Testis (tissue), 2 donors: ENCODE measurements at regions not wholly inside any gene's neighbourhood (a gene's known extent, or its start where the extent isn't known, plus 50 kb on each side); places are given as distances from the start of the nearest gene placed in this dataset.

Experiments
- DNase-seq: peaks from one replicate; pipeline ENCODE4 v3.0.0-alpha.2; 2019
- H3K27ac ChIP-seq, 2 donors: fragments of 200-600 bp; sonication (generic); one replicate each; pipeline ENCODE4 v1.5.1; 2019
- H3K27me3 ChIP-seq: fragments of 200-600 bp; sonication (generic); one replicate; pipeline ENCODE4 v1.5.1; 2019
- H3K36me3 ChIP-seq: fragments of 200-600 bp; sonication (generic); one replicate; pipeline ENCODE4 v1.5.1; 2017; ENCODE audit warnings: low read depth; ENCODE audit errors: missing control alignments
- H3K4me1 ChIP-seq: fragments of 200-600 bp; sonication (generic); one replicate; pipeline ENCODE4 v1.5.1; 2019
- H3K4me3 ChIP-seq, 2 donors: fragments of 200-600 bp; sonication (generic); one replicate each; pipeline ENCODE4 v1.5.1; 2017 to 2019
- H3K9me3 ChIP-seq: fragments of 200-600 bp; sonication (generic); one replicate; pipeline ENCODE4 v1.5.1; 2017
- POLR2A ChIP-seq: fragments of 450-650 bp; IDR thresholded peaks from one replicate; pipeline ENCODE4 v1.6.1; 2017; ENCODE audit warnings: antibody characterized with exemption, mild to moderate bottlenecking, moderate library complexity
- WGBS, 2 donors: methylation state at CpG; one replicate each; pipeline ENCODE4 v1.1.5; 2018; 5-methylcytosine and 5-hydroxymethylcytosine counted together
- intact Hi-C: fragments of 100-400 bp; cut with DNase I; formaldehyde crosslinking; loops from one replicate; pipeline ENCODE4 v1.15.1; 2023; ENCODE audit warnings: low total_unique reads
- TF ChIP-seq, protein P1 (sequence below), 3 experiments: fragments of 450-650 bp in 2 of 3; fragments of 200-600 bp in 1 of 3; sonication (generic) in 1 of 3; IDR thresholded peaks; one replicate each; pipeline ENCODE4 v1.5.1; 2016 to 2019; ENCODE audit warnings: antibody characterized with exemption in 3 of 3, mild to moderate bottlenecking in 2 of 3, moderate library complexity in 1 of 3

DNA sequence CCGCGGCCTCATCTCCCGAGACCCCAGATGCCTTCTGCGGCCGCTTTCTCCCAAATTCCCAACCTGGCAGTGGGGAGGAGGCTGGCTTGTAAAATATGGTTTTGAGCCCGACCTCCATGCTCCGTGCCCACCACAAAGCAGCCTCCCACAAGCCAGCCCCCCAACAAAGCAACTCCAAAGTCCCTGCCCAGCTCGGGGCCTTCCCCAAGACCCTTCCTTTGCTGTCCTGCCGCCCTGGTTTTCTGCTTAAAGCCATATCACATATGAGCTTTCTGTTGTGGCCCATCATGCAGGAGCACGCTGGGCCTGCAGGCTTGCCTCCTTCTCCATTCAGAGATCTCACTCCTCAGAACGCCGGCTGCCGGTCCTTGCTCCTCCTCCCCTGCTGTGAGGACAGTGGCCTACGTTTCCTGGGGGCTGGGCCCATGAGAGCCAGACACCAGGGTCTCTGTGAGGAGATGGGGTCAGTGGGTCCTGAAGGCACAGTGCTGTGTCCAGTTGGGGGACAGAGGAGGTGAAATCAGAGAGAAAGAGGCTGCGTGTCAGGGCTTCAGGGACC lies 680.0 kb downstream of the BRD1 start:
- TF ChIP-seq POLR2A: no peak
- TF ChIP-seq, protein P1, sequence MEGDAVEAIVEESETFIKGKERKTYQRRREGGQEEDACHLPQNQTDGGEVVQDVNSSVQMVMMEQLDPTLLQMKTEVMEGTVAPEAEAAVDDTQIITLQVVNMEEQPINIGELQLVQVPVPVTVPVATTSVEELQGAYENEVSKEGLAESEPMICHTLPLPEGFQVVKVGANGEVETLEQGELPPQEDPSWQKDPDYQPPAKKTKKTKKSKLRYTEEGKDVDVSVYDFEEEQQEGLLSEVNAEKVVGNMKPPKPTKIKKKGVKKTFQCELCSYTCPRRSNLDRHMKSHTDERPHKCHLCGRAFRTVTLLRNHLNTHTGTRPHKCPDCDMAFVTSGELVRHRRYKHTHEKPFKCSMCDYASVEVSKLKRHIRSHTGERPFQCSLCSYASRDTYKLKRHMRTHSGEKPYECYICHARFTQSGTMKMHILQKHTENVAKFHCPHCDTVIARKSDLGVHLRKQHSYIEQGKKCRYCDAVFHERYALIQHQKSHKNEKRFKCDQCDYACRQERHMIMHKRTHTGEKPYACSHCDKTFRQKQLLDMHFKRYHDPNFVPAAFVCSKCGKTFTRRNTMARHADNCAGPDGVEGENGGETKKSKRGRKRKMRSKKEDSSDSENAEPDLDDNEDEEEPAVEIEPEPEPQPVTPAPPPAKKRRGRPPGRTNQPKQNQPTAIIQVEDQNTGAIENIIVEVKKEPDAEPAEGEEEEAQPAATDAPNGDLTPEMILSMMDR (IDR thresholded peaks at IDR 0.05): no peak
- 70 to 87% methylated on average over 15 of the region's 15 CpGs for WGBS, 2 donors
- H3K27me3 ChIP-seq: no peaks in the 10 kb centered on the region
- H3K36me3 ChIP-seq: no peaks in the 10 kb centered on the region
- no peak overlapping the region for H3K27ac ChIP-seq
- no peak for DNase-seq
- no peak overlapping the region for H3K4me3 ChIP-seq
- no peaks in the 10 kb centered on the region for H3K9me3 ChIP-seq
- intact Hi-C loops: no loop called here
- H3K4me1 ChIP-seq: no peaks in the 10 kb centered on the region

- no peaks in the 10 kb centered on the region for H3K4me1 ChIP-seq
- DNase-seq: no peak
- no peaks in the 10 kb centered on the region for H3K27me3 ChIP-seq
- TF ChIP-seq POLR2A: no peak
- TF ChIP-seq, protein P1 (IDR thresholded peaks at IDR 0.05): no peak
- no peak overlapping the region for H3K4me3 ChIP-seq
- WGBS, 2 donors: 42 to 57% methylated on average over 11 of the region's 11 CpGs
- H3K27ac ChIP-seq: no peak overlapping the region
- no peaks in the 10 kb centered on the region for H3K36me3 ChIP-seq
- no peaks in the 10 kb centered on the region for H3K9me3 ChIP-seq
- intact Hi-C loops: no loop called here
Observed at GRCh38 chr22:49147171-49147570, 680.5 kb downstream of the BRD1 start.

DNA sequence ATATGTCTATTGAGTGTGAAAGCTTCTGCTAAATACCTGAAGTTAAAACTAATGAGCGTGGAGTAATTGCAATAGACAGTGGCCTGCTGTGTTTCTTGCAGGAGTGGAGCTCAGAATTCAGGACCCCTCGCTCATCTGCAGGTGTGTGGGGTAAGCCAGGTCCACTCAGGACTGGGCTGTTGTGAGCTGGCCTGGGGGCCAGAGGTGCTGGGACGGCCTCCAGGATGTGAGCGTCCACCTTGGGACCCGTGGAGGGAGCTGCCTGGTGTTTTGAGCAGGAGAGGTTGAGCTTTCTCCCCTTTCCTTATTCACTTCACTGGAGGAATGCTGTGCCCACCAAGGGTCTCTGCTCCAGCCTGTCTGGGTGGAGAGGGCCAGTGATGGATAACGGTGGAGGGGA lies 681.2 kb downstream of the BRD1 start:
- no peak for TF ChIP-seq POLR2A
- TF ChIP-seq, protein P1 (IDR thresholded peaks at IDR 0.05): no peak
- intact Hi-C loops: no loop called here
- H3K4me1 ChIP-seq: no peaks in the 10 kb centered on the region
- no peaks in the 10 kb centered on the region for H3K9me3 ChIP-seq
- no peak for DNase-seq
- H3K27me3 ChIP-seq: no peaks in the 10 kb centered on the region
- WGBS, 2 donors: 66 to 71% methylated on average over 5 to 6 of the region's 6 CpGs
- H3K36me3 ChIP-seq: no peaks in the 10 kb centered on the region
- H3K4me3 ChIP-seq: no peak overlapping the region
- H3K27ac ChIP-seq: no peak overlapping the region

DNA sequence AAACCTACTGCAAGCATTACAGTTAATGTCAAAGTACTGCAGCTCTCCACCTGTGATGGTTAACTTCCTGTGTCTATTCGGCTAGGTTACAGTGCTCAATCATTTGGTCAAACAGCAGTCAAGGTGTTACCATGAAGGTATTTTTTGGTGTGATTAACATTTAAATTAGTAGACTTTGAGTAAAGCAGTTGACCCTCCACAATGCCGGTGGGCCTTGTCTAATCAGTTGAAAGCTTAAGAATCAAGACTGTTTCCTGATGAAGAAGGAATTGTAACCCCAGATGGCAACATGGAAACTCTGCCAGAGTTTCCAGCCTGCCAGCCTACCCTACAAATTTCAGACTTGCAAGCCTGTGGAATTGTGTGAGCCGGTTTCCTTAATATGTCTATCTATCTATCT lies 683.9 kb downstream of the BRD1 start:
- H3K36me3 ChIP-seq: no peaks in the 10 kb centered on the region
- DNase-seq: no peak
- no peak overlapping the region for H3K4me3 ChIP-seq
- intact Hi-C loops: no loop called here
- WGBS, 2 donors: 99% methylated on average over 3 of the region's 3 CpGs
- H3K27ac ChIP-seq: no peak overlapping the region
- no peaks in the 10 kb centered on the region for H3K27me3 ChIP-seq
- TF ChIP-seq, protein P1 (IDR thresholded peaks at IDR 0.05): no peak
- TF ChIP-seq POLR2A: no peak
- no peaks in the 10 kb centered on the region for H3K9me3 ChIP-seq
- H3K4me1 ChIP-seq: no peaks in the 10 kb centered on the region

DNA sequence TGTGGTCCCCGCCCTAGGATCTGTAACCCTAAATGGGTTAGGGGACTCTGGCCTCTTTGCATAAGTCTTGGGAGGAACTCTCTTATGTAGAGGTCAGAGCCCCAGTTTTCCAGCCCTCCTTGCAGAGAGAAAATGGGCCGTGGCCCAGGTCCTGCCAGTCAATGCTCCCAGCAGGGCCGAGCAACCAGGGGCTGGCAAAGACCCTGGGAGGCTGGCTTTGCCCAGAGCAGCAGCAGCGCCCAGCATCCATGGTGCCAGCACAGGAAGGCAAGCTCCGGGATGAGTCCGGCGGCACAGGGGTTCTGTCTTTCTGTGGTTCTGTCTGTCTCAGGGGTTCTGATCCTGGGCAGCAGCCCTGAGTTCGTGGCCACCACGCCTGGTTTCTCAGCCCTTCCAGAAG lies 684.8 kb downstream of the BRD1 start:
- TF ChIP-seq POLR2A: no peak
- TF ChIP-seq, protein P1 (IDR thresholded peaks at IDR 0.05): no peak
- WGBS, 2 donors: 94% methylated on average over 6 to 9 of the region's 9 CpGs
- no peak for DNase-seq
- Histone ChIP-seq H3K4me1 (no peaks in the 10 kb centered on the region), H3K27ac (no peak overlapping the region), H3K4me3 (no peak overlapping the region), H3K27me3 (no peaks in the 10 kb centered on the region), H3K9me3 (no peaks in the 10 kb centered on the region), H3K36me3 (no peaks in the 10 kb centered on the region)
- intact Hi-C loops: no loop called here
